A549 (cell line): ENCODE measurements at regions not wholly inside any gene's neighbourhood (a gene's known extent, or its start where the extent isn't known, plus 50 kb on each side); places are given as distances from the start of the nearest gene placed in this dataset.

Experiments
- ATAC-seq, 2 experiments: fragments of 200-7000 bp in 1 of 2; fragments of >200 bp in 1 of 2; cut with Nextera tagmentation in 1 of 2; cut with Tn5 transposase in 1 of 2; 3 replicates each; pipeline versions ENCODE4 v1.8.0 to v1.9.1; 2018 to 2020; ENCODE audit warnings: mild to moderate bottlenecking in 1 of 2, moderate library complexity in 1 of 2
- CTCF ChIA-PET: fragments of 300-600 bp; sonication (Branson Sonifier 250); formaldehyde crosslinking; extraction: SDS; loops from one replicate; lab custom pipeline; 2021; ENCODE audit warnings: antibody characterized with exemption, inconsistent platforms; lab: Yijun Ruan, JAX
- POLR2A ChIA-PET: fragments of 350-600 bp; formaldehyde crosslinking; extraction: SDS; loops from one replicate; lab custom pipeline; 2021; ENCODE audit warnings: antibody characterized with exemption, inconsistent platforms; lab: Yijun Ruan, JAX
- DNase-seq, 2 experiments: peaks; one replicate each; pipeline versions ENCODE4 v3.0.0 to v3.0.0-alpha.2; 2011 to 2016; ENCODE audit warnings: low read depth in 1 of 2, low spot score in 1 of 2
- FAIRE-seq: peaks from 2 replicates; lab custom pipeline; 2011; peaks lifted over from hg19 to GRCh38; lab: Jason Lieb, UNC
- H3K27ac ChIP-seq, 2 experiments: fragments of >200 bp; sonication (Bioruptor Twin); formaldehyde crosslinking; 3 replicates each; pipeline ENCODE4 v1.5.1; 2016 to 2017
- H3K4me1 ChIP-seq: fragments of >200 bp; sonication (Bioruptor Twin); formaldehyde crosslinking; 3 replicates; pipeline ENCODE4 v1.6.1; 2016
- H3K4me2 ChIP-seq: fragments of >200 bp; sonication (Bioruptor Twin); formaldehyde crosslinking; 3 replicates; pipeline ENCODE4 v1.6.1; 2016
- H3K4me3 ChIP-seq: fragments of >200 bp; sonication (Bioruptor Twin); formaldehyde crosslinking; 3 replicates; pipeline ENCODE4 v1.5.1; 2016
- H3K9me3 ChIP-seq: fragments of >200 bp; sonication (Bioruptor Twin); formaldehyde crosslinking; 3 replicates; pipeline ENCODE4 v1.6.1; 2016
- ATOH8 ChIP-seq: fragments of 250-450 bp; sonication (Bioruptor Pico); IDR thresholded peaks from 2 replicates; pipeline ENCODE4 v1.5.0; 2020; ENCODE audit warnings: low read depth, mild to moderate bottlenecking, moderate library complexity
- CBX2 ChIP-seq: fragments of 200-600 bp; sonication (generic); IDR thresholded peaks from 2 replicates; pipeline ENCODE4 v1.6.1; 2016; ENCODE audit warnings: low read depth, mild to moderate bottlenecking, borderline replicate concordance
- CTCF ChIP-seq: fragments of >200 bp; sonication (Bioruptor Twin); formaldehyde crosslinking; IDR thresholded peaks from 3 replicates; pipeline ENCODE4 v1.5.1; 2016
- E2F6 ChIP-seq: IDR thresholded peaks from 2 replicates; pipeline ENCODE4 v1.6.1; 2012; ENCODE audit warnings: low read depth, borderline replicate concordance
- EP300 ChIP-seq, 2 experiments: fragments of >200 bp; sonication (Bioruptor Twin); formaldehyde crosslinking; IDR thresholded peaks; 2 replicates in 1 of 2; 3 replicates in 1 of 2; pipeline ENCODE4 v1.6.1; 2016 to 2017
- ESRRA ChIP-seq: fragments of 150-350 bp; IDR thresholded peaks from 2 replicates; pipeline ENCODE4 v1.6.1; 2014; ENCODE audit warnings: mild to moderate bottlenecking, low read length, borderline replicate concordance
- FOSL2 ChIP-seq, 2 experiments: fragments of 450-650 bp in 1 of 2; fragments of >200 bp in 1 of 2; sonication (Bioruptor Twin) in 1 of 2; formaldehyde crosslinking; IDR thresholded peaks; 2 replicates each; pipeline versions ENCODE4 v1.5.0 to v1.6.1; 2016 to 2020; ENCODE audit warnings: mild to moderate bottlenecking in 1 of 2, moderate library complexity in 1 of 2
- HDAC2 ChIP-seq: fragments of 200-600 bp; sonication (generic); IDR thresholded peaks from 2 replicates; pipeline ENCODE4 v1.6.1; 2016
- HEYL ChIP-seq: fragments of 250-450 bp; sonication (Bioruptor Pico); IDR thresholded peaks from 2 replicates; pipeline ENCODE4 v1.8.0; 2021; ENCODE audit warnings: mild to moderate bottlenecking, moderate library complexity
- JUN ChIP-seq, 2 experiments: fragments of >200 bp; sonication (Bioruptor Twin); formaldehyde crosslinking; IDR thresholded peaks; 2 replicates in 1 of 2; 3 replicates in 1 of 2; pipeline ENCODE4 v1.6.1; 2016 to 2017
- JUNB ChIP-seq: fragments of >200 bp; sonication (Bioruptor Twin); formaldehyde crosslinking; IDR thresholded peaks from 2 replicates; pipeline ENCODE4 v1.6.1; 2016
- KDM1A ChIP-seq: fragments of 200-600 bp; sonication (generic); IDR thresholded peaks from 2 replicates; pipeline ENCODE4 v1.6.1; 2016; ENCODE audit warnings: low read depth, mild to moderate bottlenecking
- MAFK ChIP-seq: fragments of 450-650 bp; IDR thresholded peaks from 2 replicates; pipeline ENCODE4 v1.6.1; 2014; ENCODE audit not compliant: partially characterized antibody
- MAX ChIP-seq: IDR thresholded peaks from 2 replicates; pipeline ENCODE4 v1.6.1; 2012
- NFE2L2 ChIP-seq: fragments of 150-350 bp; conservative IDR thresholded peaks from 2 replicates; pipeline ENCODE4 v1.6.1; 2014; ENCODE audit warnings: low read length
- NPAS2 ChIP-seq: fragments of 250-450 bp; sonication (Bioruptor Pico); IDR thresholded peaks from 2 replicates; pipeline ENCODE4 v1.8.0; 2022; ENCODE audit warnings: mild to moderate bottlenecking, moderate library complexity, borderline replicate concordance
- PHF8 ChIP-seq: fragments of 200-600 bp; sonication (generic); IDR thresholded peaks from 2 replicates; pipeline ENCODE4 v1.6.1; 2016; ENCODE audit warnings: low read depth, mild to moderate bottlenecking, antibody characterized with exemption, moderate library complexity, borderline replicate concordance
- POLR2A ChIP-seq: IDR thresholded peaks from 2 replicates; pipeline ENCODE4 v1.6.1; 2012; ENCODE audit warnings: mild to moderate bottlenecking, low read length
- RAD21 ChIP-seq, 2 experiments: fragments of >200 bp in 1 of 2; sonication (Bioruptor Twin) in 1 of 2; formaldehyde crosslinking in 1 of 2; IDR thresholded peaks in 1 of 2; conservative IDR thresholded peaks in 1 of 2; 2 replicates in 1 of 2; 3 replicates in 1 of 2; pipeline ENCODE4 v1.6.1; 2012 to 2018; ENCODE audit warnings: inconsistent platforms in 1 of 2
- RCOR1 ChIP-seq: fragments of 150-350 bp; IDR thresholded peaks from 2 replicates; pipeline ENCODE4 v1.6.1; 2014; ENCODE audit warnings: antibody characterized with exemption, low read length, low read depth
- RFX5 ChIP-seq: fragments of 450-650 bp; IDR thresholded peaks from 2 replicates; pipeline ENCODE4 v1.7.1; 2014; ENCODE audit warnings: antibody characterized with exemption, mild to moderate bottlenecking, moderate library complexity
- RNF2 ChIP-seq: fragments of 200-600 bp; sonication (generic); IDR thresholded peaks from 2 replicates; pipeline ENCODE4 v1.6.1; 2016; ENCODE audit warnings: low read depth, mild to moderate bottlenecking, antibody characterized with exemption, moderate library complexity, borderline replicate concordance
- SMC3 ChIP-seq: fragments of >200 bp; sonication (Bioruptor Twin); formaldehyde crosslinking; IDR thresholded peaks from 3 replicates; pipeline ENCODE4 v1.6.1; 2018; ENCODE audit warnings: inconsistent platforms
- TFCP2L1 ChIP-seq: fragments of 250-450 bp; sonication (Bioruptor Pico); IDR thresholded peaks from 2 replicates; pipeline ENCODE4 v1.5.0; 2021; ENCODE audit warnings: mild to moderate bottlenecking
- ZC3H11A ChIP-seq: fragments of 450-650 bp; IDR thresholded peaks from 2 replicates; pipeline ENCODE4 v1.6.1; 2014; ENCODE audit warnings: antibody characterized with exemption, mild to moderate bottlenecking
- ZSCAN20 ChIP-seq: fragments of 250-450 bp; sonication (Bioruptor Pico); IDR thresholded peaks from 2 replicates; pipeline ENCODE4 v1.8.0; 2022; ENCODE audit warnings: mild to moderate bottlenecking, moderate library complexity
- WGBS: methylation state at CpG from one replicate; pipeline ENCODE4 v1.1.6; 2017; ENCODE audit errors: missing lambda C conversion rate; 5-methylcytosine and 5-hydroxymethylcytosine counted together

DNA sequence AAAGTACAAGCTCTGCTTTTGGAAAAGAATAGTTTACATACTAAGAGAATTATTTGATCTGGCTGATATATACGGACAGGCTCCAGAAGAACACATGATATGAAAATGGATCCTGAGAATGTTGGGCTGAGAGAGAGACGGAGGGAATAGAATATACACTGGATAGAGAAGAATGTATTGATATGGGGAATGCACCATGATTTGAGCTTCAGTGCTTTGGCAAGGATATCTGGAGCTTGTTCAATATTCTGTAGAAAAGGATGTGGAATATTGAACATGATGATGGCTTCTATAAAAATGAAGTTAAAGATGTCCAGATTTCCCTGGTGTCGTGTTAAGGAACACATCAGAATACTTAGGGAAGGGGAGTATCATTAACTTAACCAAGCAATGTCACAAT lies 280.5 kb upstream of the VLDLR start:
- Histone ChIP-seq H3K27ac (no peak overlapping the region), H3K4me2 (no peak overlapping the region), H3K4me3 (no peak overlapping the region), H3K4me1 (no peaks in the 10 kb centered on the region), H3K9me3 (no peaks in the 10 kb centered on the region)
- ATAC-seq, result no peak
- FAIRE-seq, result no peak
- ChIA-PET CTCF (no interaction called here), POLR2A (no interaction called here)
- TF ChIP-seq NPAS2 (CRISPR knock-in tag) (no peak), E2F6 (no peak), HDAC2 (no peak), SMC3 (no peak), KDM1A (no peak), POLR2A (no peak), JUNB (no peak), MAX (no peak), ZC3H11A (no peak), FOSL2 (IDR thresholded peaks at IDR 0.05) (no peak), FOSL2 (CRISPR knock-in tag; IDR thresholded peaks at IDR 0.05) (no peak), JUN (IDR thresholded peaks at IDR 0.05) (no peak), RFX5 (no peak), HEYL (CRISPR knock-in tag) (no peak), RAD21 (conservative IDR thresholded peaks at IDR 0.05 in 1 of 2, IDR thresholded peaks at IDR 0.05 in 1 of 2) (no peak), PHF8 (no peak), TFCP2L1 (CRISPR knock-in tag) (no peak), RNF2 (no peak), ATOH8 (no peak), ZSCAN20 (CRISPR knock-in tag) (no peak), CBX2 (no peak)
- DNase-seq, result no peak
- WGBS, result 37% methylated on average over 3 of the region's 3 CpGs

DNA sequence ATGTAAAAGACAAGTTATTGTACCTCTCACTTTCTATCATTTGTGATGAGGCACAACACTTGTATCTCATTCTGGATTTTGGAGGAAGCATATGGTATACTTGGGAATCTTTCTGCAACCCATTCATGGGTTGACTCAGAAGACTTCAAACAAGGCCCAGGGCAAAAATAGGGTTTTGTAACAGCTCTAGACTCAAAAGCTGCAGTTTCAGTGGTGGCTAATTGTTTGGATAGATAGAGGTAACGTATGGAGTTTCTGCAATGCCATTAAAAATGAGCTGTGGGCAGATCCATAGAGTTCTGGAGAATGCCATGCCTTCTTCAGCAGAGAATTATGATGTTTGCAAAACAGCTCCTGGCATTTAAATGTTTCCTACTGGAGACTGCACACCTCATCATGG lies 279.6 kb upstream of the VLDLR start:
- no peak overlapping the region for H3K4me2 ChIP-seq
- no peak for TF ChIP-seq EP300 (IDR thresholded peaks at IDR 0.05)
- no peak for TF ChIP-seq CBX2
- no peak for TF ChIP-seq FOSL2 (IDR thresholded peaks at IDR 0.05)
- no peak for TF ChIP-seq FOSL2 (CRISPR knock-in tag; IDR thresholded peaks at IDR 0.05)
- TF ChIP-seq MAFK, result no peak
- no peak for TF ChIP-seq ESRRA
- H3K4me3 ChIP-seq, result no peak overlapping the region
- CTCF ChIA-PET, result no interaction called here
- H3K4me1 ChIP-seq, result no peaks in the 10 kb centered on the region
- 24% methylated on average over 1 of the region's 1 CpG for WGBS
- no peak for FAIRE-seq
- ATAC-seq, result no peak
- no peak overlapping the region for H3K27ac ChIP-seq
- POLR2A ChIA-PET, result no interaction called here
- no peak for DNase-seq
- H3K9me3 ChIP-seq, result no peaks in the 10 kb centered on the region

DNA sequence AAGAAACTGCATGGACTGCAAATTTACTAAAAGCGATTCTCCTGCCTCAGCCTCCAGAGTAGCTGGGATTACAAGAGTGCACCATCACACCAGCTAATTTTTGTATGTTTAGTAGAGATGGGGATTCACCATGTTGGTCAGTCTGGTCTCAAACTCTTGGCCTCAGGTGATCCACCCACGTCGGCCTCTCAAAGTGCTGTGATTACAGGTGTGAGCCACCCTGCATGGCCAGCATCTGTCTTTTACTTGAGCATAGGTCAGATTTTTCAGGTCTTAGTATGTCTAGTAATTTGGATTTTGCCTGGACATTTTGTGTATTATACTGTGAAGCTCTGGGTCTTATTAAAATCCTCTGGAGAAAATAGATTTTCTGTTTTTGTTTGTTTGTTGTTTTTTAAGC lies 277.8 kb upstream of the VLDLR start:
- Histone ChIP-seq H3K9me3 (no peaks in the 10 kb centered on the region), H3K4me3 (no peak overlapping the region), H3K27ac (no peak overlapping the region), H3K4me1 (no peaks in the 10 kb centered on the region), H3K4me2 (no peak overlapping the region)
- POLR2A ChIA-PET, result no interaction called here
- no peak for DNase-seq
- CTCF ChIA-PET, result interaction anchor here (0.6 to 0.8 kb wide), 2 partner anchors 104 to 152 kb away, joined by 3 read pairs; no protein-coding TSS in a partner anchor
- ATAC-seq, result no peak
- FAIRE-seq, result no peak
- no peak for TF ChIP-seq JUNB
- no peak for TF ChIP-seq TFCP2L1 (CRISPR knock-in tag)
- no peak for TF ChIP-seq NFE2L2
- TF ChIP-seq JUN (IDR thresholded peaks at IDR 0.05), result no peak
- no peak for TF ChIP-seq RCOR1
- TF ChIP-seq CTCF, result no peak
- WGBS, result 52% methylated on average over 3 of the region's 3 CpGs
